ENCODE measurements at regions not wholly inside any gene's neighbourhood (a gene's known extent, or its start where the extent isn't known, plus 50 kb on each side); places are given as distances from the start of the nearest gene placed in this dataset.

- TF ChIP-seq CTCF (conservative IDR thresholded peaks at IDR 0.05; ENCODE audit: low read depth, low read length) (no peak), EZH2phosphoT487 (IDR thresholded peaks at IDR 0.05; ENCODE audit: borderline replicate concordance, low read length) (no peak), EZH2 (IDR thresholded peaks at IDR 0.05; ENCODE audit: low read length, unreplicated experiment) (no peak)
Measured at GRCh38 chr2:234676109-234676782, 179.4 kb upstream of the ARL4C start.
